Loucy (cell line): ENCODE measurements at regions not wholly inside any gene's neighbourhood (a gene's known extent, or its start where the extent isn't known, plus 50 kb on each side); places are given as distances from the start of the nearest gene placed in this dataset.
"Not testable (repeated sequence)": the region's sequence is repeated elsewhere in the genome, so short reads cannot be mapped to it uniquely, and the experiment has no call there.

Source experiments
- EZH2phosphoT487 ChIP-seq: fragments of 200-600 bp; IDR thresholded peaks from 2 replicates; pipeline ENCODE4 v1.6.1; 2018; ENCODE audit warnings: antibody characterized with exemption, mild to moderate bottlenecking, moderate library complexity, borderline replicate concordance
- TF ChIP-seq, protein P1 (sequence below): fragments of 200-600 bp; sonication (generic); conservative IDR thresholded peaks from 2 replicates; pipeline ENCODE4 v1.5.1; 2014; ENCODE audit warnings: mild to moderate bottlenecking, antibody characterized with exemption, low read length

DNA sequence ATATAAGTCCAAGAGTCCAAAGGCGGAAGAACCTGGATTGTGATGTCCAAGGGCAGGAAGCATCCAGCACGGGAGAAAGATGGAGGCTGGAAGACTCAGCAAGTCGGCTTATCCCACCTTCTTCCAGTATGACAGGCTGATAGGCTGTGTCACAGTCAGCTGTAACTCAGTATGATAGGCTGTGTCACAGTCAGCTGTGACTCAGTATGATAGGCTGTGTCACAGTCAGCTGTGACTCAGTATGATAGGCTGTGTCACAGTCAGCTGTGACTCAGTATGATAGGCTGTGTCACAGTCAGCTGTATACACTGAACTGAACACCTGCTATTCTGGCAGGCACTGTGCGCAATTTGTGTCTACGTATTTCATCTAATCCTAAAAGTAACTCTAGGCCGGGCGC, 271.9 kb downstream of the LRATD1 start:
- TF ChIP-seq, protein P1, sequence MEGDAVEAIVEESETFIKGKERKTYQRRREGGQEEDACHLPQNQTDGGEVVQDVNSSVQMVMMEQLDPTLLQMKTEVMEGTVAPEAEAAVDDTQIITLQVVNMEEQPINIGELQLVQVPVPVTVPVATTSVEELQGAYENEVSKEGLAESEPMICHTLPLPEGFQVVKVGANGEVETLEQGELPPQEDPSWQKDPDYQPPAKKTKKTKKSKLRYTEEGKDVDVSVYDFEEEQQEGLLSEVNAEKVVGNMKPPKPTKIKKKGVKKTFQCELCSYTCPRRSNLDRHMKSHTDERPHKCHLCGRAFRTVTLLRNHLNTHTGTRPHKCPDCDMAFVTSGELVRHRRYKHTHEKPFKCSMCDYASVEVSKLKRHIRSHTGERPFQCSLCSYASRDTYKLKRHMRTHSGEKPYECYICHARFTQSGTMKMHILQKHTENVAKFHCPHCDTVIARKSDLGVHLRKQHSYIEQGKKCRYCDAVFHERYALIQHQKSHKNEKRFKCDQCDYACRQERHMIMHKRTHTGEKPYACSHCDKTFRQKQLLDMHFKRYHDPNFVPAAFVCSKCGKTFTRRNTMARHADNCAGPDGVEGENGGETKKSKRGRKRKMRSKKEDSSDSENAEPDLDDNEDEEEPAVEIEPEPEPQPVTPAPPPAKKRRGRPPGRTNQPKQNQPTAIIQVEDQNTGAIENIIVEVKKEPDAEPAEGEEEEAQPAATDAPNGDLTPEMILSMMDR = not testable (repeated sequence)
- TF ChIP-seq EZH2phosphoT487 = not testable (repeated sequence)
